ENCODE measurements at regions not wholly inside any gene's neighbourhood (a gene's known extent, or its start where the extent isn't known, plus 50 kb on each side); places are given as distances from the start of the nearest gene placed in this dataset.

DNA sequence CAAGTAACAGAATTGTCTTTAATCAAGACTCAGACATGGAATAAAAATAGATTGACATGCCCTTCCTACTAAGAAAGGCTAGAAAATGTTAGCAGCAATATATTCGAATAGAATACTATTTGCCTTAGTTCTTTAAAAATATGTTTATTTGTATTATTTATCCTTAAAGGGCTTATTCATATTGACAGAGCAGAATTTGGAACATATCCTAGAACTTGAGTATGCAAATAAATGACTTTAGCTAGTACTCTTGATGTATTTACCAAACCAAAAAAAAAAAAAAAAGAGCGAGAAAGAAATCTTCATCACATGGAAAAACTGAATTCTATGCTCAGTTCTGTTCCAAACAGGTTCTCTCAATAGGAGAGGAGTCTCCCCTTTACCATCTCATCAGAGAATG is 68.9 kb upstream of the PPARGC1A start:
- POLR2A ChIA-PET = no interaction called here
- CTCF ChIA-PET = interaction anchor here (1.8 kb wide), 1 partner anchor 9 kb away, joined by 3 read pairs; no protein-coding TSS in a partner anchor
- TF ChIP-seq CTCF (IDR thresholded peaks at IDR 0.05; ENCODE audit: control extremely low read depth, extremely low read depth, low read depth, missing control alignments) = no peak
- no peak for DNase-seq (ENCODE audit: extremely low spot score)

GRCh38 chr4:23957465-23957864 is 67.6 kb upstream of the PPARGC1A start:
- CTCF ChIA-PET = interaction anchor here (1.2 to 2.3 kb wide), 3 partner anchors 9 to 13 kb away, joined by 4 to 7 read pairs (median 6); no protein-coding TSS in a partner anchor
- TF ChIP-seq CTCF (IDR thresholded peaks at IDR 0.05; ENCODE audit: control extremely low read depth, extremely low read depth, low read depth, missing control alignments) = no peak
- DNase-seq (ENCODE audit: extremely low spot score) = no peak
- POLR2A ChIA-PET = no interaction called here

DNA sequence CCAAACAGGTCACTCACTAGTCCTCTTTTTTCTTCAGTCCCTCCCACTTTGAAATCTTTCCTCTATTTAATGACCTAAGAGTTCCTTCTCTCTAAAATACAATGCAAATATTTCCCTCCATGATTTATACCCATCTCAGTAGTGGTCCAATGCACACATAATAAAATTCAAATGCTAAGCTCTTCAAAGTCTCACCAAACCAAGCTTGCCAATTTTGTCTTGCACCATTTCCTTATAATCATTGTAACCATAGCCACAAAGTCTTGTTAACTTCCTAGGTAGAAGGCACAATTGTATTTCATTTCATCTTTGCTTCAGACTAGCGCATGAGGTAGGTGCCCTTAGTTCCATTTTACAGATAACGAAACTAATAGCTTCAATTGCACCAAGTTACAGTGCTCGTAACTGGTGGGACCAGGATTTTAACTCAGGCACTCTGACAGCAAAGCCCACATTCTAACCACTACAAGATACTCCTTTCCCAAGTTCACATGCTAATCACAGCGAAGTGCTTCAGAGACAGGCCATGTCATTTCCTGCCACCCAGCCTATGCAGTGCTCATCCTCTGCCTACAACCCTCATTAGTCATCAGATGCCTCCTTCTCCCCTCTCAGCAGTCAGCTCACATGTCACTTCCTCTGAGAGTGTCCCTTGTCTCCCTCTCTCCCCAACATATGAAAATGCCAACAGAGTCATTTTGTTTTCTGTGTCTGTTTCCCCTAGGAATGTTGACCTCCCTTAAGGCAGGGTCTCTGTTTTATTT is 66.9 kb upstream of the PPARGC1A start:
- no peak for DNase-seq (ENCODE audit: extremely low spot score)
- no peak for TF ChIP-seq CTCF (IDR thresholded peaks at IDR 0.05; ENCODE audit: control extremely low read depth, extremely low read depth, low read depth, missing control alignments)
- ChIA-PET POLR2A (no interaction called here), CTCF (interaction anchor here (0.7 to 2.3 kb wide), 5 partner anchors 10 to 43 kb away, joined by 3 to 7 read pairs (median 4); no protein-coding TSS in a partner anchor)

DNA sequence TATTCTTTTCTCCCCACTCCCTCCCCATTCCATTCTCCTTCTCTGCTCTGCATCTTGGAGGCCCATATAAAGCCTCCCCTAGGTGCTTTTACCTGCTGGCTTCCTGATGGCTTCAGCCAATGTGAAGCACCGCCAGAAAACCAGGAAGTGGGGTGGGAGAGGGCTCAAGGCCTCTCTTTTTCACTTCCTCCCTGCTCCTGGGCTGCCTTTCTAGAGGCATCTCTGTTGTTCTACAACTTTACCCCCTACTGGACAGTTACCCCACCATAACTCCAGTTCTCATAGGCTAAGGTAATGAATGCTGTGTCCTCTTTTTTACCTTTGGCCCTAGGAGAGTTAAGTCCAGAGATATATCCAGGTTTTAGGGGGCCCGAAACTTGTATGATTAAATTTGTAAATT is 62.4 kb upstream of the PPARGC1A start:
- CTCF ChIA-PET = no interaction called here
- DNase-seq (ENCODE audit: extremely low spot score) = no peak
- POLR2A ChIA-PET = no interaction called here
- TF ChIP-seq CTCF (IDR thresholded peaks at IDR 0.05; ENCODE audit: control extremely low read depth, extremely low read depth, low read depth, missing control alignments) = no peak

DNA sequence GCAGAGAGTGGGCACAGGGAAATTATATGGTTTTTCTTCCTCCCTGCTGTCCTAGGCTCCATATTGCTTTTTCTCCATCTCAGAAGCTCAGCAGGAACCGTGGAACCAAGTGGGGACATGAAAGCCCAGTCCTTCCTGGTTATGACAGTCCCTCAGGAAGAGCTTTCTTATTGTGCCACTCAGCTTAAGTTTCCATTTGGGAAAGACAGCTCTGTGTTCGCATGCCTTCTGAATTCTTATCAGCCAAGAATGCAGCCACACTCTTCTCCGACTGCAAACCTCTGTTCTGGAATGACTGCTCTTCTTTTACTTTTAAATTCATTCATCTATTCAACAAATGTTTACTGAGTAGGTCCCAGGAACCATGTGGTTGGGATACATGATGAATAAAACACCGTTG is 58.0 kb upstream of the PPARGC1A start:
- ChIA-PET POLR2A (no interaction called here), CTCF (interaction anchor here (1.0 to 2.0 kb wide), 3 partner anchors 9 to 44 kb away, joined by 3 to 7 read pairs (median 4); no protein-coding TSS in a partner anchor)
- no peak for TF ChIP-seq CTCF (IDR thresholded peaks at IDR 0.05; ENCODE audit: control extremely low read depth, extremely low read depth, low read depth, missing control alignments)

GRCh38 chr4:23946299-23946698 is 56.5 kb upstream of the PPARGC1A start:
- POLR2A ChIA-PET = no interaction called here
- TF ChIP-seq CTCF (IDR thresholded peaks at IDR 0.05; ENCODE audit: control extremely low read depth, extremely low read depth, low read depth, missing control alignments) = no peak
- no peak for DNase-seq (ENCODE audit: extremely low spot score)
- CTCF ChIA-PET = interaction anchor here (2.0 kb wide), 1 partner anchor 10 kb away, joined by 7 read pairs; no protein-coding TSS in a partner anchor

More for the DNA sequence above, 58.0 kb upstream of the PPARGC1A start:
- DNase-seq (ENCODE audit: extremely low spot score) = no peak
